Fibroblast of villous mesenchyme (primary cell): ENCODE measurements at regions not wholly inside any gene's neighbourhood (a gene's known extent, or its start where the extent isn't known, plus 50 kb on each side); places are given as distances from the start of the nearest gene placed in this dataset.
A peak's percentile ranks its signal among the peaks of the same experiment; 100 is the strongest.

ENCODE experiments used
- DNase-seq: peaks from one replicate; pipeline ENCODE4 v3.0.0-alpha.2; 2010; ENCODE audit warnings: low read depth
- H3K4me3 ChIP-seq: 2 replicates; pipeline ENCODE4 v1.5.1; 2011; ENCODE audit warnings: low read depth, mild to moderate bottlenecking, low read length
- CTCF ChIP-seq: IDR thresholded peaks from 2 replicates; pipeline ENCODE4 v1.5.1; 2012; ENCODE audit warnings: low read depth, mild to moderate bottlenecking, low read length; ENCODE audit not compliant: insufficient read depth

DNA sequence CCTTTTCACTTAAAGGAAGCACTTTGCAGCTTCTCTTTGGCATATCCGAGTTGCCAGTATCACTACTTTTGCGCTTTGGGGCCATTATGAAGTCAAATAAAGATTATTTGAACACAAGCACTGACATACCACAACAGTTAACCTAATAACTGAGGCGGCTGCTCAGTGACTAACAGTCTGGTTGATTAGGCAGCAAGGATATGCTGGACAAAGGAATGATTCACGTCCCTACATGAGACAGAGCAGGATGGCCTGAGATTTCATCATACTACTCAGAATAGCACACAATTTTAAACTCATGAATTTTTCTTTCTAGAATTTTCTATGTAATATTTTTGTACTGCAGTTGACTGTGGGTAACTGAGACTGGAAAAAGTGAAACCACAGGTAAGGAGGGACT is 56.9 kb upstream of the E2F7 start:
- DNase-seq: peak; percentile 89
- no peak for TF ChIP-seq CTCF
- H3K4me3 ChIP-seq: no peak overlapping the region

GRCh38 chr12:77120156-77121085 is 55.1 kb upstream of the E2F7 start:
- H3K4me3 ChIP-seq: no peak overlapping the region
- no peak for TF ChIP-seq CTCF
- DNase-seq: peak; percentile 49

- DNase-seq: peak; percentile 59
- TF ChIP-seq CTCF: no peak
- no peak overlapping the region for H3K4me3 ChIP-seq
These were observed 53.3 kb upstream of the E2F7 start for GRCh38 chr12:77118696-77119095.

DNA sequence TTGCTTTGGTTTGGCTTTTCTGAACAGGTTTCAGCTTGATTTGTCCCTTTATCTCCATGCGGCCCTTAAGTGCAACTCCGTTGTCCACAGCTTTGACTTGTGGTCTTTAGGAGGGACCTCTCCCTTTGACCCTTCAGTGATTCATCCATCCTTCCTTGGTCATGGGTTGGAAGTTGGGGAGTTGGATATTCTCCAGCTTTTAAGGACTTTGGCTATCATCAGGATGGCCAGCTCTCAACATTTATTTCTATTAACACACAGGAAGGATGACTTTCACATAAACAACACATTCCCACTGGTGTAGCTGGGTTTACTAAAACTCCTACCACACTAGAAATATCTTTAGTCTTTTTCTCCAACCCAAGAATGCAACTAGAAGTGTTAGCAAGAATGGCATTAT is 50.9 kb upstream of the E2F7 start:
- H3K4me3 ChIP-seq: no peak overlapping the region
- TF ChIP-seq CTCF: no peak
- peak; percentile 64 for DNase-seq

DNA sequence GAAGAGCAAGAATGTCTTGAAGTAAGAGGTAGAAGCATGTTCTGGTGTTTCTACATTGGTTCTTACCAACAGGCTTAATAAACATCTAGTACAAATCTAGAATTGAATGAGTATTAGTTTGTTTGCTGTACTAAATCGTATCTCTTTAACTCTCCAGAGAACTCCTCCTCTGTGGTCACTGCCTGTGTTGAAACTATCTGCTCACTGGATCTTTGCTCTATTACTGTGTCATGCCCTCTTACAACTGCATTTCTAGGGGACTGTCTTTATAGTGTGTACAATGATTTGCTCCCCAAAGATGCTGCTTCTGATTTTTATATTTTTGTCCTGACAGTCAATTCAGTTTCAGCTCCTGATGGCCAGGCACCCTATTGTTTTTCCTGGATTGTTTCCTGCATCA is 50.1 kb upstream of the E2F7 start:
- DNase-seq: no peak
- H3K4me3 ChIP-seq: no peak overlapping the region
- no peak for TF ChIP-seq CTCF
